NK-92 treated with Interleukin-12 subunit alpha and Interleukin-12 subunit beta, amount 100 ng/mL, for 24 hours (cell line): ENCODE measurements at regions not wholly inside any gene's neighbourhood (a gene's known extent, or its start where the extent isn't known, plus 50 kb on each side); places are given as distances from the start of the nearest gene placed in this dataset.

Experiments used
- DNase-seq: peaks from one replicate; lab custom pipeline; 2025; lab: John Stamatoyannopoulos, UW

GRCh38 chr5:15206133-15206532 is 293.8 kb upstream of the FBXL7 start:
- no peak for DNase-seq

- DNase-seq = no peak
Measured at GRCh38 chr5:15203376-15203775, 296.6 kb upstream of the FBXL7 start.

- no peak for DNase-seq
Measured at GRCh38 chr5:15191012-15191411, 309.0 kb upstream of the FBXL7 start.

GRCh38 chr5:15183520-15183919 is 311.9 kb upstream of the ANKH start:
- DNase-seq = no peak

GRCh38 chr5:15170173-15170572 is 298.6 kb upstream of the ANKH start:
- no peak for DNase-seq

GRCh38 chr5:15168358-15168757 is 296.8 kb upstream of the ANKH start:
- no peak for DNase-seq

- DNase-seq = no peak
Measured at GRCh38 chr5:15160091-15160490, 288.5 kb upstream of the ANKH start.

GRCh38 chr5:15159606-15160005 is 288.0 kb upstream of the ANKH start:
- no peak for DNase-seq

- no peak for DNase-seq
Measured at GRCh38 chr5:15142458-15142857, 270.9 kb upstream of the ANKH start.

GRCh38 chr5:15137414-15137813 is 265.8 kb upstream of the ANKH start:
- DNase-seq = no peak

- no peak for DNase-seq
Measured at GRCh38 chr5:15135661-15136060, 264.1 kb upstream of the ANKH start.

- DNase-seq = no peak
Measured at GRCh38 chr5:15133456-15133965, 261.9 kb upstream of the ANKH start.

- no peak for DNase-seq
Measured at GRCh38 chr5:15132816-15133405, 261.3 kb upstream of the ANKH start.

- DNase-seq = no peak
Measured at GRCh38 chr5:15131909-15132308, 260.3 kb upstream of the ANKH start.

GRCh38 chr5:15124871-15125568 is 253.4 kb upstream of the ANKH start:
- no peak for DNase-seq

GRCh38 chr5:15124461-15124860 is 252.9 kb upstream of the ANKH start:
- no peak for DNase-seq

GRCh38 chr5:15117688-15118087 is 246.1 kb upstream of the ANKH start:
- no peak for DNase-seq

GRCh38 chr5:15116996-15117395 is 245.4 kb upstream of the ANKH start:
- no peak for DNase-seq

GRCh38 chr5:15106530-15107283 is 235.1 kb upstream of the ANKH start:
- no peak for DNase-seq

- peak; percentile 6 for DNase-seq
Measured at GRCh38 chr5:15105799-15106393, 234.3 kb upstream of the ANKH start.

- DNase-seq = no peak
Measured at GRCh38 chr5:15103864-15104263, 232.3 kb upstream of the ANKH start.

- no peak for DNase-seq
Measured at GRCh38 chr5:15103130-15103529, 231.6 kb upstream of the ANKH start.

- DNase-seq = no peak
Measured at GRCh38 chr5:15097552-15097951, 226.0 kb upstream of the ANKH start.
